Calu3 (cell line): ENCODE measurements at regions not wholly inside any gene's neighbourhood (a gene's known extent, or its start where the extent isn't known, plus 50 kb on each side); places are given as distances from the start of the nearest gene placed in this dataset.

Source experiments
- BruUV-seq: library from RNA; stranded (reverse); fragments of 400-500 nt; replicated peaks from 2 replicates; lab custom pipeline; 2021; lab: Mats Ljungman, UMichigan
- CTCF ChIA-PET: fragments of 300-600 bp; sonication (Branson Sonifier 250); formaldehyde crosslinking; loops from one replicate; lab custom pipeline; 2022; ENCODE audit warnings: antibody characterized with exemption; lab: Charles Lee
- DNase-seq: peaks from one replicate; pipeline ENCODE4 v3.0.0; 2022
- H3K27ac Mint-ChIP-seq: one replicate; pipeline ENCODE4 v1.8.0; 2022; ENCODE audit warnings: mixed read lengths; ENCODE audit not compliant: unreplicated experiment
- H3K27me3 Mint-ChIP-seq: one replicate; pipeline ENCODE4 v1.8.0; 2022; ENCODE audit warnings: mixed read lengths; ENCODE audit not compliant: unreplicated experiment
- H3K36me3 Mint-ChIP-seq: one replicate; pipeline ENCODE4 v1.8.0; 2022; ENCODE audit warnings: mild to moderate bottlenecking, moderate library complexity, mixed read lengths; ENCODE audit not compliant: insufficient read depth, unreplicated experiment
- H3K4me1 Mint-ChIP-seq: one replicate; pipeline ENCODE4 v1.8.0; 2022; ENCODE audit warnings: mild to moderate bottlenecking, low read depth, mixed read lengths; ENCODE audit not compliant: unreplicated experiment
- H3K4me3 Mint-ChIP-seq: one replicate; pipeline ENCODE4 v1.8.0; 2022; ENCODE audit warnings: mild to moderate bottlenecking, low read depth, moderate library complexity, mixed read lengths; ENCODE audit not compliant: unreplicated experiment
- H3K9me3 Mint-ChIP-seq: one replicate; pipeline ENCODE4 v1.8.0; 2022; ENCODE audit warnings: low read depth, mixed read lengths; ENCODE audit not compliant: unreplicated experiment
- CTCF ChIP-seq: fragments of 200-600 bp; IDR thresholded peaks from one replicate; pipeline ENCODE4 v1.8.0; 2022; ENCODE audit warnings: antibody characterized with exemption; ENCODE audit not compliant: unreplicated experiment
- intact Hi-C: fragments of 100-400 bp; cut with micrococcal nuclease; formaldehyde crosslinking; loops from one replicate; pipeline ENCODE4 v1.10.0; 2022; ENCODE audit not compliant: unreplicated experiment

DNA sequence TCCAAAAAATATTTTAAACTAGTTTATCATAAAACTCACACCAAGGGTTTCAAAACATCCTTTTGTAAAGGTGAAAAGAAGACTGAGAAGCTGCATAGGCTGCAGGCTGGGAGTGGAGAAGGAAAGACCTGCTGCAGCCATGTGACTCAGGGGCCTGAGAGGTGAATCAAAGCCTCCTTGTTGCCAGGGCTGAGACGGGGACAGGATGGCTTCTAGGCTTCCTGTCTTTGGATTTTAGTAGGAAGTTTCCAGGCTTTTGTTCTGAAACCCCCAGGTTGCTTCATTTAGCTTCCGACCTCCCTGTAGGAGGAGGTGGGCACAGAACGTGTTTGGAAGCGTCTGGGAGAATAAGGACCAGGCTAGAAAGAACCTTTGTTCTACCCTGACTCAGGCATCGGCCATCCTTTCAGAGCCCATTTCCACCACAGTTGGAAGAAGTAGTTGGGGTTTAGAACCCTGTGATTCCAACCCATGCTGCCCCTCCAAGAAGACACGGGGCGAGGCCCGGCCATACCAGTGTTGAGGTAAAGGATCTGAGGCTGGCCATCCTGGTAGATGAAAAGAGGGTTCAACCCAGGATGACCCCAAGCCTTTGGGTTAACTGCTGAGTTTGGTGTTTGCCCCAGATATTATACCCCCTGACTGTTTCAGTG lies 122.4 kb downstream of the SLC25A47 start:
- CTCF ChIA-PET, result interaction anchor here (0.6 to 1.4 kb wide), 3 partner anchors 31 to 200 kb away, joined by 3 to 4 read pairs (median 3); no protein-coding TSS in a partner anchor
- H3K9me3 Mint-ChIP-seq, result no peaks in the 10 kb centered on the region

DNA sequence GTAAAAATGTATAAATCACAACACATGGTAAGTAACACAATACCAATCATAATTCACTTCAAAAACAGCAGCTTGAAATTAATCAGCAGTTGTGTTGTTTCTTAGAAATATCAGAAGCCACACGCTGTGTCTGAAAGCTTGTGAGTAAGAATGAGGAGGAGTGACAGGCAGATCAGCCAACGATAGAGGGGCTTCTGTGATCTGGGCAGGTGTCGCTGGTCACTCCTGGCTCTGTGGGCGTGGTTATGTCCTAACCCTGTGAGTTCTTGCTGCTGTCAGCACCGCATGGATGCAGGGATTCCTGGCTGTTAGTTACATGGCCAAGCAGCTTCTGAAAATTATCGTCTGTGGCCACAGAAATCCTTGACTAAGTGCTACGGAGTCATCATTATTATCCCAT lies 123.4 kb downstream of the SLC25A47 start:
- no peak overlapping the region for H3K27ac Mint-ChIP-seq
- BruUV-seq, result no TSS peak
- no peak for DNase-seq
- H3K9me3 Mint-ChIP-seq, result no peaks in the 10 kb centered on the region
- TF ChIP-seq CTCF, result no peak
- intact Hi-C loops, result no loop called here
- H3K36me3 Mint-ChIP-seq, result no peaks in the 10 kb centered on the region
- no peaks in the 10 kb centered on the region for H3K27me3 Mint-ChIP-seq
- H3K4me1 Mint-ChIP-seq, result no peaks in the 10 kb centered on the region
- CTCF ChIA-PET, result interaction anchor here (0.6 to 0.7 kb wide), 4 partner anchors 30 to 180 kb away, joined by 3 to 4 read pairs (median 3); no protein-coding TSS in a partner anchor
- no peak overlapping the region for H3K4me3 Mint-ChIP-seq

More for the DNA sequence above, 122.4 kb downstream of the SLC25A47 start:
- TF ChIP-seq CTCF, result no peak
- Mint-ChIP-seq H3K4me1 (peaks cover 9% of the 10 kb centered on the region), H3K27ac (no peak overlapping the region), H3K4me3 (no peak overlapping the region), H3K27me3 (no peaks in the 10 kb centered on the region), H3K36me3 (no peaks in the 10 kb centered on the region)
- no peak for DNase-seq
- no TSS peak for BruUV-seq
- intact Hi-C loops, result no loop called here

GRCh38 chr14:100448376-100448775 lies 125.2 kb downstream of the SLC25A47 start:
- no peak overlapping the region for H3K27ac Mint-ChIP-seq
- H3K36me3 Mint-ChIP-seq, result no peaks in the 10 kb centered on the region
- CTCF ChIA-PET, result no interaction called here
- DNase-seq, result no peak
- no peak overlapping the region for H3K4me3 Mint-ChIP-seq
- TF ChIP-seq CTCF, result no peak
- no peaks in the 10 kb centered on the region for H3K27me3 Mint-ChIP-seq
- intact Hi-C loops, result no loop called here
- H3K9me3 Mint-ChIP-seq, result no peaks in the 10 kb centered on the region
- BruUV-seq, result no TSS peak
- H3K4me1 Mint-ChIP-seq, result no peaks in the 10 kb centered on the region

GRCh38 chr14:100449225-100449987 lies 126.3 kb downstream of the SLC25A47 start:
- DNase-seq, result no peak
- H3K4me3 Mint-ChIP-seq, result no peak overlapping the region
- no peaks in the 10 kb centered on the region for H3K27me3 Mint-ChIP-seq
- intact Hi-C loops, result no loop called here
- CTCF ChIA-PET, result no interaction called here
- no peaks in the 10 kb centered on the region for H3K4me1 Mint-ChIP-seq
- no peak for TF ChIP-seq CTCF
- no peaks in the 10 kb centered on the region for H3K36me3 Mint-ChIP-seq
- no peaks in the 10 kb centered on the region for H3K9me3 Mint-ChIP-seq
- H3K27ac Mint-ChIP-seq, result no peak overlapping the region
- no TSS peak for BruUV-seq
